OCI-LY3 (cell line): ENCODE measurements at regions not wholly inside any gene's neighbourhood (a gene's known extent, or its start where the extent isn't known, plus 50 kb on each side); places are given as distances from the start of the nearest gene placed in this dataset.

Experiments
- H2AFZ ChIP-seq: fragments of 200-600, 300-600 bp; shearing (Covaris generic); 2 replicates; pipeline ENCODE4 v1.6.0; 2014; ENCODE audit warnings: antibody characterized with exemption, low read depth, low read length
- H3K27ac ChIP-seq: fragments of 200-600, 300-600 bp; sonication (generic); 2 replicates; pipeline ENCODE4 v1.5.1; 2014; ENCODE audit warnings: mild to moderate bottlenecking, low read length, moderate library complexity, mixed read lengths
- H3K27me3 ChIP-seq: fragments of 200-600, 300-600 bp; sonication (generic); 2 replicates; pipeline ENCODE4 v1.6.1; 2014; ENCODE audit warnings: low read depth, low read length, mixed read lengths
- H3K36me3 ChIP-seq: fragments of 200-600, 300-600 bp; sonication (generic); replicated peaks from 2 replicates; pipeline ENCODE3; 2014; ENCODE audit warnings: low read depth, low read length, mixed read lengths
- H3K4me1 ChIP-seq: fragments of 300-600, 200-600 bp; sonication (generic); 2 replicates; pipeline ENCODE4 v1.6.1; 2014; ENCODE audit warnings: low read length, mixed read lengths
- H3K4me2 ChIP-seq: fragments of 200-600, 300-600 bp; sonication (generic); 2 replicates; pipeline ENCODE4 v1.6.1; 2014; ENCODE audit warnings: low read length, mixed read lengths
- H3K4me3 ChIP-seq: fragments of 300-600, 200-600 bp; sonication (generic); 2 replicates; pipeline ENCODE4 v1.5.1; 2014; ENCODE audit warnings: antibody characterized with exemption, mild to moderate bottlenecking, low read length, moderate library complexity
- H3K79me2 ChIP-seq: fragments of 300-600, 200-600 bp; shearing (Covaris generic); 2 replicates; pipeline ENCODE4 v1.6.1; 2014; ENCODE audit warnings: mild to moderate bottlenecking, low read length, mixed read lengths
- H3K9ac ChIP-seq: fragments of 300-600, 200-600 bp; shearing (Covaris generic); 2 replicates; pipeline ENCODE4 v1.6.0; 2014; ENCODE audit warnings: mild to moderate bottlenecking, low read length, moderate library complexity
- H3K9me3 ChIP-seq: fragments of 200-600, 300-600 bp; shearing (Covaris generic); 2 replicates; pipeline ENCODE4 v1.6.1; 2014; ENCODE audit warnings: low read length, mixed read lengths; ENCODE audit not compliant: insufficient read depth
- H4K20me1 ChIP-seq: fragments of 200-600, 300-600 bp; sonication (generic); 2 replicates; pipeline ENCODE4 v1.6.1; 2016; ENCODE audit warnings: low read length, mixed read lengths; ENCODE audit not compliant: insufficient read depth
- CTCF ChIP-seq: fragments of 200-600, 300-600 bp; sonication (generic); IDR thresholded peaks from 2 replicates; pipeline ENCODE4 v1.5.1; 2014; ENCODE audit warnings: antibody characterized with exemption, low read length, low read depth
- EZH2phosphoT487 ChIP-seq: fragments of 200-600 bp; shearing (Covaris generic); IDR thresholded peaks from 2 replicates; pipeline ENCODE4 v1.6.1; 2018; ENCODE audit warnings: antibody characterized with exemption, mixed run types, low read depth

DNA sequence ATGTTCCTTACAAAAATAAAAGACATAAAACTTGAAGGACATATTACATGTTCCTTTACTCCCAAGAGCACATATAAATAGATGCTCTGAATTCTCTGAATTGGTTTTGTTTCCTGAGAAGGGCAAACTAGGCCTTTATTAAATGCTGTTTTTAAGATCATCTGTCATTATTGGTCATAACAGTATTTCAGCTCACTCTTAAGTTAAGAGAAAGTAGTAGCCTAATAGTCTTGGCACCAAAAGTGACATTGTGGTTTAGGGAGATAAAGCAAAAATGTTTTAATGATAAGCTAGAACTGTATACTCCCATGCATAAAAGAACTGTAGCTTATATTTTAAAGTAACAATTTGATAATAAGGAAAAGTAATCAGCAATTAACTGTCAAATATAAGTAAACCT, 361.1 kb upstream of the PTCHD4 start:
- H3K9ac ChIP-seq, result no peak overlapping the region
- H3K27me3 ChIP-seq, result no peaks in the 10 kb centered on the region
- no peaks in the 10 kb centered on the region for H3K9me3 ChIP-seq
- no peak overlapping the region for H3K4me2 ChIP-seq
- H3K27ac ChIP-seq, result no peak overlapping the region
- H3K4me1 ChIP-seq, result peaks cover 25% of the 10 kb centered on the region
- no peaks in the 10 kb centered on the region for H4K20me1 ChIP-seq
- H3K79me2 ChIP-seq, result no peaks in the 10 kb centered on the region
- no peak for TF ChIP-seq EZH2phosphoT487
- TF ChIP-seq CTCF, result no peak
- H3K4me3 ChIP-seq, result no peak overlapping the region
- no peak overlapping the region for H2AFZ ChIP-seq
- no peaks in the 10 kb centered on the region for H3K36me3 ChIP-seq

DNA sequence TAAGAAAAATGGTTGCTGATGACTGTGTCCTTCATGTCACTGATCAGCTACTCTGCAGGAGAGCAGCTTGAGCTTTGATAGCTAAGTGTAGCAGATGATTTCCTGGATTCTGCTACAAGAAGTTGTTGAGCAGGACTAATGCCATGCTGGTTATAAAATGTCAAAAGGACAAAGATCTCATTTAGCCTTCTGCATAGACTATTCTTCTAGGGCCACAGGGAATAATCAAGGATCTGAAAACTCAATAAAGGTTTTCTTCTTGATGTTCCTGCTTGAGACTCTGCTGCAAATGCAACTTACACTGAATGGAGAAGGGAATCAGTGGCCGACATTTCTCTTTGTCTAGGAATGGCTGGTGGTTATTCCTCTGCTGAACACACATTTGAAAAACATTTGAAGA, 360.3 kb upstream of the PTCHD4 start:
- no peaks in the 10 kb centered on the region for H3K36me3 ChIP-seq
- H3K79me2 ChIP-seq, result no peaks in the 10 kb centered on the region
- no peak overlapping the region for H2AFZ ChIP-seq
- TF ChIP-seq CTCF, result no peak
- no peak for TF ChIP-seq EZH2phosphoT487
- H3K27ac ChIP-seq, result no peak overlapping the region
- H4K20me1 ChIP-seq, result no peaks in the 10 kb centered on the region
- no peak overlapping the region for H3K9ac ChIP-seq
- H3K4me3 ChIP-seq, result no peak overlapping the region
- no peaks in the 10 kb centered on the region for H3K27me3 ChIP-seq
- H3K4me1 ChIP-seq, result peaks cover 25% of the 10 kb centered on the region
- H3K9me3 ChIP-seq, result no peaks in the 10 kb centered on the region
- H3K4me2 ChIP-seq, result no peak overlapping the region

DNA sequence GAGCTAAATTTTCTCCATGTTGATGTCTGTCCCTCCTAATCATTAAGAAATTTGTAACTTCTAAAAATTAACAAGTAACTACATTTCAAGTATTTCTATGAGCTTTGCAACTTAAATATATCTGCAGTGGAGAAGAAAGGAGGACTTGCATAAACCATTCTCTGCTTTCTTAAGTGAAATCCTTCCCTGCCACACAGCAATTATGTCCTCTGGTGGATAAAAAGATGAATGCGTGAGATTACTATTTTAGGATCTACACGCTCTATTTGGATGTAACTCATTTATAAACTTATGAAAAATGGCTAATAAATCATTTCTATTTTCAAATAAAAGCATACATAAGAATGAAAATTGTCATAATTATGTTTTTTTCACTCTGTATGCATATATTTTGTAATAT, 338.0 kb upstream of the PTCHD4 start:
- Histone ChIP-seq H3K36me3 (no peaks in the 10 kb centered on the region), H3K79me2 (no peaks in the 10 kb centered on the region), H4K20me1 (no peaks in the 10 kb centered on the region), H3K27ac (no peak overlapping the region), H3K4me1 (no peaks in the 10 kb centered on the region), H3K4me3 (no peak overlapping the region), H3K9ac (no peak overlapping the region), H2AFZ (no peak overlapping the region), H3K9me3 (no peaks in the 10 kb centered on the region), H3K4me2 (no peak overlapping the region), H3K27me3 (no peaks in the 10 kb centered on the region)
- TF ChIP-seq CTCF (peak; percentile 22; the same call in 1 of the 2 replicates), EZH2phosphoT487 (no peak)

DNA sequence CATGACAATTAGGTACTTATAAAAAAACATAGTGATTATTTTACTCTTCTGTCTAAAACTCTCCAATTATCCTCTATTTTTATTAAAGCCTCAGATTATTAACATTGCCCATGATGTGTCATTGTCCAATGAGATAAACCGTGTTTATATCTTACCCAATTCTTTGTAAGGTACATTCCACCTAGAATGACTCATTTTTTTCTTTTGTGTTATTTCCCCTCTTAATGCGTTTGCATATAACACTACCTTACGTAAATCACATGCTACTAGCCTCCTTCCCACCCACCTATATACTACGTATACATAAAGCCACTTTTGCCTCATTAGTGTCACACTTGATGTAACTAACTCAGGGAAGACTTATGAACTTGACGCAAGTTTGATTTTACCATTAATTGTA, 336.3 kb upstream of the PTCHD4 start:
- H4K20me1 ChIP-seq, result no peaks in the 10 kb centered on the region
- H3K36me3 ChIP-seq, result no peaks in the 10 kb centered on the region
- no peak overlapping the region for H3K4me2 ChIP-seq
- no peaks in the 10 kb centered on the region for H3K9me3 ChIP-seq
- H2AFZ ChIP-seq, result no peak overlapping the region
- no peaks in the 10 kb centered on the region for H3K79me2 ChIP-seq
- no peaks in the 10 kb centered on the region for H3K4me1 ChIP-seq
- TF ChIP-seq CTCF, result no peak
- TF ChIP-seq EZH2phosphoT487, result no peak
- H3K4me3 ChIP-seq, result no peak overlapping the region
- no peak overlapping the region for H3K27ac ChIP-seq
- H3K9ac ChIP-seq, result no peak overlapping the region
- no peaks in the 10 kb centered on the region for H3K27me3 ChIP-seq
